Upper lobe of left lung (tissue), 4 donors: ENCODE measurements at regions not wholly inside any gene's neighbourhood (a gene's known extent, or its start where the extent isn't known, plus 50 kb on each side); places are given as distances from the start of the nearest gene placed in this dataset.

Experiments
- POLR2A ChIP-seq, 4 donors: fragments of 450-650 bp; IDR thresholded peaks; one replicate each; pipeline ENCODE4 v1.5.1; 2016 to 2017; ENCODE audit warnings: antibody characterized with exemption in 4 of 4, mild to moderate bottlenecking in 2 of 4
- TF ChIP-seq, protein P1 (sequence below), 6 experiments: fragments of 450-650 bp in 4 of 6; fragments of 200-600 bp in 2 of 6; sonication (generic) in 2 of 6; IDR thresholded peaks; one replicate each; pipeline ENCODE4 v1.5.1; 2016 to 2019; ENCODE audit warnings: antibody characterized with exemption in 6 of 6

DNA sequence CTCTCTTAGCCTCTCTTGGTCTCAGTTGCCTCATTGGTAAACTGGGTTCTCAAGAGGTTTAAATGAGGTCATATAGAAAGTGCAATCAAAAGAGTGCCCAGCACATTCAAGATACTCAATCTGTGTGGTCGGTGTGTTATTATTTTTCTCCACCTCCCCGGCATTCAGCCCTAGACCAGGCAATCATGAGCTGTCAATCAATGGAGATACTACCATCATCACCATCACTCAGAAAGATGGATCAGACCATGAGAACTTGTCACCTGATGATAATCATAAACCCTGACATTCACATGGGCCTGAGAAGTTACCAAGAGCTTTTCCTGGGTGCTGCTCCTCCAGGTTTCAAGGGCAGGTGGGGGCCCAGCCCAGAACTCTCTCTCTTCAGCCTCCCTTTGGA lies 166.1 kb downstream of the MN1 start:
- TF ChIP-seq, protein P1, sequence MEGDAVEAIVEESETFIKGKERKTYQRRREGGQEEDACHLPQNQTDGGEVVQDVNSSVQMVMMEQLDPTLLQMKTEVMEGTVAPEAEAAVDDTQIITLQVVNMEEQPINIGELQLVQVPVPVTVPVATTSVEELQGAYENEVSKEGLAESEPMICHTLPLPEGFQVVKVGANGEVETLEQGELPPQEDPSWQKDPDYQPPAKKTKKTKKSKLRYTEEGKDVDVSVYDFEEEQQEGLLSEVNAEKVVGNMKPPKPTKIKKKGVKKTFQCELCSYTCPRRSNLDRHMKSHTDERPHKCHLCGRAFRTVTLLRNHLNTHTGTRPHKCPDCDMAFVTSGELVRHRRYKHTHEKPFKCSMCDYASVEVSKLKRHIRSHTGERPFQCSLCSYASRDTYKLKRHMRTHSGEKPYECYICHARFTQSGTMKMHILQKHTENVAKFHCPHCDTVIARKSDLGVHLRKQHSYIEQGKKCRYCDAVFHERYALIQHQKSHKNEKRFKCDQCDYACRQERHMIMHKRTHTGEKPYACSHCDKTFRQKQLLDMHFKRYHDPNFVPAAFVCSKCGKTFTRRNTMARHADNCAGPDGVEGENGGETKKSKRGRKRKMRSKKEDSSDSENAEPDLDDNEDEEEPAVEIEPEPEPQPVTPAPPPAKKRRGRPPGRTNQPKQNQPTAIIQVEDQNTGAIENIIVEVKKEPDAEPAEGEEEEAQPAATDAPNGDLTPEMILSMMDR (IDR thresholded peaks at IDR 0.05) = no peak
- TF ChIP-seq POLR2A (IDR thresholded peaks at IDR 0.05) = no peak
